ENCODE measurements at regions not wholly inside any gene's neighbourhood (a gene's known extent, or its start where the extent isn't known, plus 50 kb on each side); places are given as distances from the start of the nearest gene placed in this dataset.
A peak's percentile ranks its signal among the peaks of the same experiment; 100 is the strongest.

GRCh38 chr5:164202338-164202737 is 696.9 kb downstream of the MAT2B start:
- Mint-ChIP-seq H3K9me3 (ENCODE audit: low read depth) (peaks cover 5% of the 10 kb centered on the region), H3K27ac (ENCODE audit: unreplicated experiment) (no peak overlapping the region), H3K36me3 (ENCODE audit: low read depth) (no peaks in the 10 kb centered on the region), H3K27me3 (ENCODE audit: low read depth) (no peaks in the 10 kb centered on the region), H3K4me3 (ENCODE audit: unreplicated experiment) (no peak overlapping the region), H3K4me1 (ENCODE audit: low read depth) (peaks cover 21% of the 10 kb centered on the region)
- TF ChIP-seq CTCF (IDR thresholded peaks at IDR 0.05): no peak
- DNase-seq (ENCODE audit: low spot score): no peak

GRCh38 chr5:164203581-164204225 is 698.3 kb downstream of the MAT2B start:
- no peaks in the 10 kb centered on the region for H3K27me3 Mint-ChIP-seq (ENCODE audit: low read depth)
- no peak for TF ChIP-seq CTCF (IDR thresholded peaks at IDR 0.05)
- DNase-seq (ENCODE audit: low spot score): no peak
- peaks cover 21% of the 10 kb centered on the region for H3K4me1 Mint-ChIP-seq (ENCODE audit: low read depth)
- H3K36me3 Mint-ChIP-seq (ENCODE audit: low read depth): no peaks in the 10 kb centered on the region
- H3K27ac Mint-ChIP-seq (ENCODE audit: unreplicated experiment): peak overlapping the region; percentile 0
- no peak overlapping the region for H3K4me3 Mint-ChIP-seq (ENCODE audit: unreplicated experiment)
- peaks cover 5% of the 10 kb centered on the region for H3K9me3 Mint-ChIP-seq (ENCODE audit: low read depth)

- Mint-ChIP-seq H3K9me3 (ENCODE audit: low read depth) (peaks cover 3% of the 10 kb centered on the region), H3K36me3 (ENCODE audit: low read depth) (no peaks in the 10 kb centered on the region), H3K4me1 (ENCODE audit: low read depth) (peaks cover 21% of the 10 kb centered on the region), H3K27ac (ENCODE audit: unreplicated experiment) (peak overlapping the region; percentile 14), H3K4me3 (ENCODE audit: unreplicated experiment) (no peak overlapping the region), H3K27me3 (ENCODE audit: low read depth) (no peaks in the 10 kb centered on the region)
- no peak for DNase-seq (ENCODE audit: low spot score)
- no peak for TF ChIP-seq CTCF (IDR thresholded peaks at IDR 0.05)
Measured at GRCh38 chr5:164204338-164204946, 699.0 kb downstream of the MAT2B start.

GRCh38 chr5:164206196-164206595 is 700.8 kb downstream of the MAT2B start:
- Mint-ChIP-seq H3K27ac (ENCODE audit: unreplicated experiment) (no peak overlapping the region), H3K36me3 (ENCODE audit: low read depth) (no peaks in the 10 kb centered on the region), H3K27me3 (ENCODE audit: low read depth) (peaks cover 2% of the 10 kb centered on the region), H3K4me3 (ENCODE audit: unreplicated experiment) (no peak overlapping the region), H3K4me1 (ENCODE audit: low read depth) (peaks cover 21% of the 10 kb centered on the region), H3K9me3 (ENCODE audit: low read depth) (no peaks in the 10 kb centered on the region)
- DNase-seq (ENCODE audit: low spot score): no peak
- no peak for TF ChIP-seq CTCF (IDR thresholded peaks at IDR 0.05)

GRCh38 chr5:164207646-164208045 is 702.2 kb downstream of the MAT2B start:
- no peak for DNase-seq (ENCODE audit: low spot score)
- Mint-ChIP-seq H3K27ac (ENCODE audit: unreplicated experiment) (no peak overlapping the region), H3K9me3 (ENCODE audit: low read depth) (no peaks in the 10 kb centered on the region), H3K27me3 (ENCODE audit: low read depth) (peaks cover 4% of the 10 kb centered on the region), H3K4me3 (ENCODE audit: unreplicated experiment) (no peak overlapping the region), H3K36me3 (ENCODE audit: low read depth) (no peaks in the 10 kb centered on the region), H3K4me1 (ENCODE audit: low read depth) (peaks cover 16% of the 10 kb centered on the region)
- no peak for TF ChIP-seq CTCF (IDR thresholded peaks at IDR 0.05)
